ENCODE measurements at regions not wholly inside any gene's neighbourhood (a gene's known extent, or its start where the extent isn't known, plus 50 kb on each side); places are given as distances from the start of the nearest gene placed in this dataset.

- no peak overlapping the region for H3K4me3 ChIP-seq
- no peaks in the 10 kb centered on the region for H3K27me3 ChIP-seq
- Mint-ChIP-seq H3K36me3 (no peaks in the 10 kb centered on the region), H3K9me3 (peaks cover under 1% of the 10 kb centered on the region), H3K4me3 (no peak overlapping the region), H3K27ac (no peak overlapping the region), H3K4me1 (peaks cover 4% of the 10 kb centered on the region), H3K27me3 (ENCODE audit: insufficient read depth, low read depth) (no peaks in the 10 kb centered on the region)
- H2AFZ ChIP-seq (replicated peaks): no peak overlapping the region
- no peak overlapping the region for H3K4me2 ChIP-seq
- H3K79me2 ChIP-seq (ENCODE audit: low read depth): no peaks in the 10 kb centered on the region
- H3K9ac ChIP-seq: no peak overlapping the region
- no peaks in the 10 kb centered on the region for H4K20me1 ChIP-seq (ENCODE audit: low read depth)
- TF ChIP-seq EZH2phosphoT487 (IDR thresholded peaks at IDR 0.05) (no peak), EZH2 (IDR thresholded peaks at IDR 0.05) (no peak)
- TF ChIP-seq, protein P1, sequence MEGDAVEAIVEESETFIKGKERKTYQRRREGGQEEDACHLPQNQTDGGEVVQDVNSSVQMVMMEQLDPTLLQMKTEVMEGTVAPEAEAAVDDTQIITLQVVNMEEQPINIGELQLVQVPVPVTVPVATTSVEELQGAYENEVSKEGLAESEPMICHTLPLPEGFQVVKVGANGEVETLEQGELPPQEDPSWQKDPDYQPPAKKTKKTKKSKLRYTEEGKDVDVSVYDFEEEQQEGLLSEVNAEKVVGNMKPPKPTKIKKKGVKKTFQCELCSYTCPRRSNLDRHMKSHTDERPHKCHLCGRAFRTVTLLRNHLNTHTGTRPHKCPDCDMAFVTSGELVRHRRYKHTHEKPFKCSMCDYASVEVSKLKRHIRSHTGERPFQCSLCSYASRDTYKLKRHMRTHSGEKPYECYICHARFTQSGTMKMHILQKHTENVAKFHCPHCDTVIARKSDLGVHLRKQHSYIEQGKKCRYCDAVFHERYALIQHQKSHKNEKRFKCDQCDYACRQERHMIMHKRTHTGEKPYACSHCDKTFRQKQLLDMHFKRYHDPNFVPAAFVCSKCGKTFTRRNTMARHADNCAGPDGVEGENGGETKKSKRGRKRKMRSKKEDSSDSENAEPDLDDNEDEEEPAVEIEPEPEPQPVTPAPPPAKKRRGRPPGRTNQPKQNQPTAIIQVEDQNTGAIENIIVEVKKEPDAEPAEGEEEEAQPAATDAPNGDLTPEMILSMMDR (IDR thresholded peaks at IDR 0.05): no peak
- H3K4me1 ChIP-seq: no peaks in the 10 kb centered on the region
- H3K36me3 ChIP-seq: no peaks in the 10 kb centered on the region
- no peaks in the 10 kb centered on the region for H3K9me3 ChIP-seq (ENCODE audit: low read depth)
- H3K27ac ChIP-seq: no peak overlapping the region
- no peaks in the 10 kb centered on the region for H3F3A ChIP-seq (ENCODE audit: low read depth)
- no peak for DNase-seq (ENCODE audit: low spot score)
These were observed 1514.0 kb downstream of the FAM181B start for GRCh38 chr11:81219661-81220060.

- no peaks in the 10 kb centered on the region for H3K9me3 ChIP-seq (ENCODE audit: low read depth)
These were observed 1515.2 kb downstream of the FAM181B start for GRCh38 chr11:81218440-81218839.

GRCh38 chr11:81211050-81211449 lies 1522.6 kb downstream of the FAM181B start:
- no peaks in the 10 kb centered on the region for H3K27me3 ChIP-seq
- no peak overlapping the region for H3K4me3 ChIP-seq
- H2AFZ ChIP-seq (replicated peaks): no peak overlapping the region
- no peaks in the 10 kb centered on the region for H3K9me3 ChIP-seq (ENCODE audit: low read depth)
- no peak for DNase-seq (ENCODE audit: low spot score)
- H3K4me2 ChIP-seq: no peak overlapping the region
- no peaks in the 10 kb centered on the region for H4K20me1 ChIP-seq (ENCODE audit: low read depth)
- no peaks in the 10 kb centered on the region for H3K36me3 Mint-ChIP-seq
- H3K27ac Mint-ChIP-seq: no peak overlapping the region
- no peak overlapping the region for H3K27ac ChIP-seq
- H3F3A ChIP-seq (ENCODE audit: low read depth): no peaks in the 10 kb centered on the region
- no peak overlapping the region for H3K4me3 Mint-ChIP-seq
- no peaks in the 10 kb centered on the region for H3K27me3 Mint-ChIP-seq (ENCODE audit: insufficient read depth, low read depth)
- no peaks in the 10 kb centered on the region for H3K4me1 ChIP-seq
- H3K9ac ChIP-seq: no peak overlapping the region
- H3K4me1 Mint-ChIP-seq: no peaks in the 10 kb centered on the region
- H3K36me3 ChIP-seq: no peaks in the 10 kb centered on the region
- no peak for TF ChIP-seq EZH2phosphoT487 (IDR thresholded peaks at IDR 0.05)
- TF ChIP-seq EZH2 (IDR thresholded peaks at IDR 0.05): no peak
- TF ChIP-seq, protein P1 (IDR thresholded peaks at IDR 0.05): no peak
- no peaks in the 10 kb centered on the region for H3K79me2 ChIP-seq (ENCODE audit: low read depth)
- H3K9me3 Mint-ChIP-seq: peaks cover 9% of the 10 kb centered on the region

More at GRCh38 chr11:81218440-81218839, 1515.2 kb downstream of the FAM181B start:
- peaks cover 4% of the 10 kb centered on the region for H3K4me1 Mint-ChIP-seq
- Histone ChIP-seq H3K27ac (no peak overlapping the region), H3K4me2 (no peak overlapping the region), H3K36me3 (no peaks in the 10 kb centered on the region), H3K4me1 (no peaks in the 10 kb centered on the region), H3K9ac (no peak overlapping the region), H3K4me3 (no peak overlapping the region), H4K20me1 (ENCODE audit: low read depth) (no peaks in the 10 kb centered on the region), H2AFZ (replicated peaks) (no peak overlapping the region), H3F3A (ENCODE audit: low read depth) (no peaks in the 10 kb centered on the region), H3K79me2 (ENCODE audit: low read depth) (no peaks in the 10 kb centered on the region), H3K27me3 (no peaks in the 10 kb centered on the region)
- H3K36me3 Mint-ChIP-seq: no peaks in the 10 kb centered on the region
- TF ChIP-seq, protein P1 (IDR thresholded peaks at IDR 0.05): no peak
- TF ChIP-seq EZH2phosphoT487 (IDR thresholded peaks at IDR 0.05): no peak
- no peak for TF ChIP-seq EZH2 (IDR thresholded peaks at IDR 0.05)
- no peak for DNase-seq (ENCODE audit: low spot score)
- no peak overlapping the region for H3K27ac Mint-ChIP-seq
- H3K4me3 Mint-ChIP-seq: no peak overlapping the region
- H3K27me3 Mint-ChIP-seq (ENCODE audit: insufficient read depth, low read depth): no peaks in the 10 kb centered on the region
- H3K9me3 Mint-ChIP-seq: peaks cover 5% of the 10 kb centered on the region

Data from neural progenitor cell (in vitro differentiated cells).